ENCODE measurements at regions not wholly inside any gene's neighbourhood (a gene's known extent, or its start where the extent isn't known, plus 50 kb on each side); places are given as distances from the start of the nearest gene placed in this dataset.
A peak's percentile ranks its signal among the peaks of the same experiment; 100 is the strongest.
"Not testable (repeated sequence)": the region's sequence is repeated elsewhere in the genome, so short reads cannot be mapped to it uniquely, and the experiment has no call there.

DNA sequence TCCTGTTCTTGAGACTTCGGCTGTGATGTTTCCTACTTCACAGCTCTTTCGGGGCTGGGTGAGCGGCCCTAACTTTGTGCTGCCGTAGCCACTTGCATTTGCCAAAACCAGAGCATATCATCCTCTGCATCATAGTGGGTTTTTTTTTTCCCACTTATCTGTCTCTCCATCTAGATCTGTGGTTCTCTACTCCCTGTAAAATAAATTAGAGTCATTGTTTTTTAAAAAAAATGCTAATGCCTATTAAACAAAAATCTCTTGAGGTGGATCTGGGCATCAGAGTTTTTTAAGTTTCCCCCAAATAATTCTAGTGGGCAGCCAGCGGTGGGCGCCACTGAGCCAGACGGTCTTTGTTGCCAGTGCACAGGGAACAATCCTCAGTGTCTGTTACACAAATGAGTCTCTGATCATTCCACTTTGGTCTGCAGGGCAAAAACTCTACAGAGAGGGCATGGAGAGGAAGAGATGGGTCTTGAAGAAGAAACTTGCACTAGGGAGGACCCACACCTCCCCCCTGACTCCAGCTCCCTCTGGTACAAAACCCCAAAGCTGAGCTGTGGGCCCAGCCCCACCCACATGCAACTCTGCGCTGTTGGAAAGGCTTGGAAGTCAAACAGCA is 62.4 kb upstream of the BCL2L14 start:
- H3K27ac ChIP-seq, result peak overlapping the region in 8 of 11 experiments; percentile 73 to 97 (median 80); a peak in 13 of 22 replicates
- peak overlapping the region; percentile 80 to 95 (median 88) for H3K4me2 ChIP-seq
- peak overlapping the region in 3 of 11 experiments; percentile 3 to 81 (median 78); a peak in 4 of 22 replicates for H3K9ac ChIP-seq

DNA sequence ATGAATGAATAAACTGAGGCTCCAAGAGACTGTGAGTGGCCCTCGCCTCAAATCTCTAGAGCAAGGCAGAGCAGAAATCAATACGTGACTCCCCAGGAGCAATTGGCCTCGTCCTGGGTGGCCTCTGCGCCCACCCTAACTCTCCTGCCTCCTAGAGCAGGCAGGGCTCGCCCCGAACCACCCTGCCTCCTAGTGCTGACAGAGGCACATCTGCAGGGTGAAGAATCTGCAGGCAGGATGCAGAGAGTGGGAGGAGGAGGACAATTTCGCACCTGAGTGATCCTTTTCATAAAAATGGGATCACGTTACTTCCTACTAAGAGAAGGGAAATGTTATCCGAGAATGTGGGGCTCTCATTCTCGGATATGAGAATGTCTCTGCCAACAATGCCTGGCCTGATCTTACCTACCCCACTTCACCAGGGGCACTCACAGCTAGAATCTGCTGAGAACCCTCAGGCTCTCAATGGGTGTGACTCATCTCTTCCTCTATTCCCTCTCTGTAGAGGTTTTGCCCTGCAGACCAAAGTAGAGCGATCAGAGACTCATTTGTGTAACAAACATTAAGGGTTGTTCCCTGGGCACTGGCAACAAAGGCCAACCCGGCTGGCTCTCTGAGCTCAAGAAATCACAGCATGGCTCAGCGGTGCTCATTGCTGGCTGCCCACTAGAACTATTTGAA is 61.7 kb upstream of the BCL2L14 start:
- peaks cover 0 to 11% (median 0%) of the 10 kb centered on the region in 11 experiments; a peak in 2 of 22 replicates for H3K9me3 ChIP-seq (replicated peaks in 1 of 11)
- H3K27ac ChIP-seq, result peak overlapping the region in 10 of 11 experiments; percentile 67 to 97 (median 78); a peak in 19 of 22 replicates
- H3K4me1 ChIP-seq, result peaks cover 57 to 62% (median 59%) of the 10 kb centered on the region in 10 experiments
- no peaks in the 10 kb centered on the region for H4K20me1 ChIP-seq
- no peaks in the 10 kb centered on the region for H3K27me3 ChIP-seq
- H3K9ac ChIP-seq, result peak overlapping the region in 10 of 11 experiments; percentile 5 to 81 (median 68); a peak in 16 of 22 replicates
- H3K4me2 ChIP-seq, result peak overlapping the region; percentile 80 to 95 (median 88)
- H3K36me3 ChIP-seq, result no peaks in the 10 kb centered on the region
- no peak for TF ChIP-seq Cebpa-rat (IDR thresholded peaks at IDR 0.05)
- H3K4me3 ChIP-seq, result 0 out of 20 replicates have a peak overlapping the region, but pooled peaks of 1 of the 10 experiments have one; percentile 0

More for the DNA sequence above, 62.4 kb upstream of the BCL2L14 start:
- Histone ChIP-seq H4K20me1 (no peaks in the 10 kb centered on the region), H3K4me1 (peaks cover 57 to 62% (median 59%) of the 10 kb centered on the region in 10 experiments), H3K9me3 (replicated peaks in 1 of 11) (peaks cover 0 to 11% (median 0%) of the 10 kb centered on the region in 11 experiments; a peak in 2 of 22 replicates), H3K27me3 (no peaks in the 10 kb centered on the region), H3K4me3 (no peak overlapping the region), H3K36me3 (no peaks in the 10 kb centered on the region)
- no peak for TF ChIP-seq Cebpa-rat (IDR thresholded peaks at IDR 0.05)

DNA sequence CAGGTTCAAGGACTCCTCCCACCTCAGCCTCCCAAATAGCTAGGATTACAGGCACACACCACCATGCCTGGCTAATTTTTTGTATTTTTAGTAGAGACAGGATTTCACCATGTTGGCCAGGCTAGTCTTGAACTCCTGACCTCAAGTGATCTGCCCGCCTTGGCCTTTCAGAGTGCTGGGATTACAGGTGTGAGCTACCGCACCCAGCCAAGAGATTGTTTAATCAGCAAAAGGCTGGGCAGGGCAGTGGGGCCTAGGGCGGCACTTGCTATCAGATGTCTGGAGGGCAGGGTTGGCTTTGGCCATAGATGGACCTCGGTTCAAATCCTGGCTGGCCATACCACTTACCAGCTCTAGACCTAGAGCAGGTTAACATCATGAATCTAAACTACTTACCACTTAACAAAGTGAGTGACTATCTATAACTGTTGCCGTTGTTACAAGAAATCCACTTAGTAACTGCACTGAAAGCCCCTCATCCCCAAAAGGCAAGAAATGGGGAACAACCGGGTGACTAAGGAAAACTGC is 60.9 kb upstream of the BCL2L14 start:
- Histone ChIP-seq H3K27ac (peak overlapping the region; percentile 55 to 97 (median 78)), H3K4me2 (peak overlapping the region; percentile 80 to 95 (median 88)), H3K4me1 (peaks cover 58 to 63% (median 60%) of the 10 kb centered on the region in 10 experiments), H3K9me3 (replicated peaks in 1 of 11) (peaks cover 0 to 11% (median 0%) of the 10 kb centered on the region in 11 experiments; a peak in 2 of 22 replicates), H3K9ac (peak overlapping the region; percentile 34 to 81 (median 65); a peak in 21 of 22 replicates), H3K4me3 (peak overlapping the region in 4 of 10 experiments; percentile 0 to 49 (median 40); a peak in 3 of 20 replicates)
- H3K27me3 ChIP-seq, H3K36me3 ChIP-seq, H4K20me1 ChIP-seq: not testable (repeated sequence)

DNA sequence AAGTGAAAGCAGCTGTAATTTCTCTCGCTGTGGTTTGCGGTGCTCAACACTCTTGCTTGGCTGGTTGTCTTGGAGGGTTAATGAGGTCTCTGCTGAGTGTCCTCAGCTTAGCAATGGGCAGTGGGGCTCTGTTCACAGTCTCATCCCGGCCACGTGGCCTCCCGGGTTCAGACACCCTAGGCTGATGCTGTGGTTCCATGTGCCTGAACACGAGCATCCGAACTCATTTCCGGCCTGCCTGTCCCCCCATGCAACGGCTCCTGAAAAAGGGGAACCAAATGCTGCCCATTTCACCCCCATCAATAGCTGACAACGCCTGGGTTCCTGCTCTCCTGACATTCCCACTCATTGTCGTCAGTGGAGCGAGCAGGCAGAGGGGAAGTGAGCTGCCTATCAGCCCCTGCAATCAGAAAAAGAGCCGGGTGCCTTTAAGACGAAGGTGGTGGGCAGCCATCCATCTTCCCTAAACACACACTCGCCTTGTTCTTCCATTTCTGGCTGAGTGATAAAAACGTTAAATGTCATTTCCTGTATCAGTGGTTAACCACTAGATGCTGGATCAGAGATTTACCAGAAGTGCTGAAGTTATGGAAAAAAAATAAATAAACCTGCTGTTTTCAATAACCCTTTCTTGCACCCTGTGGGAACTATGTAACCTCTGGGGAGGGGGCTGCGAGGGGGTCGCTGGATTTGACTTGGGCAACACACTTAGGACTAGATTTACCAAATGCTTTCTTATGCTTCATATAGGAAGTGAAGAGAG is 60.3 kb upstream of the BCL2L14 start:
- Histone ChIP-seq H3K9me3 (replicated peaks in 1 of 11) (peaks cover 0 to 11% (median 0%) of the 10 kb centered on the region in 11 experiments; a peak in 2 of 22 replicates), H3K27me3 (no peaks in the 10 kb centered on the region), H3K9ac (peak overlapping the region; percentile 34 to 81 (median 65); a peak in 20 of 22 replicates), H3K4me2 (peak overlapping the region; percentile 80 to 95 (median 88)), H3K4me1 (peaks cover 62 to 69% (median 66%) of the 10 kb centered on the region in 10 experiments), H4K20me1 (no peaks in the 10 kb centered on the region), H3K27ac (peak overlapping the region; percentile 55 to 97 (median 78)), H3K4me3 (peak overlapping the region in 8 of 10 experiments; percentile 18 to 49 (median 40); a peak in 11 of 20 replicates), H3K36me3 (no peaks in the 10 kb centered on the region)
- TF ChIP-seq Cebpa-rat (IDR thresholded peaks at IDR 0.05), result peak in 1 of 11 experiments; percentile 11; a peak in 1 of 22 replicates

DNA sequence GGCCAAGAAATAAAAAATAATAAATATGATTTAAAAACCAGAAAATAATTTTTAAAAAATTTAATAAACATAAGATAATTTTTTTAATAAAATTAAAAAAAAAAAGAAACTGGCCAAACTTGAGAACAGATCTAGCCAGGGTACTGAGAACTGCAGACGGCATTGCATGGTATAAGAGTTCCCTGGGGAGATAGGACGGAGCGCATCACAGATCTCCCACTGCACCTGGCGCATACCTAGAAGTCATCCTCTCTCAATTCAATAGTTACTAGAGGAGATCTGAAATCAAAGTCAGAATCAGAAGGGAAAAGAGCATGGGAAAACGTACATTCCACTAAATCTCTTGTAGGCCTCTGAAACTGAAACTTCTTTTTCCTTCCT is 58.9 kb upstream of the BCL2L14 start:
- Histone ChIP-seq H3K4me2 (peak overlapping the region; percentile 80 to 95 (median 88)), H3K27me3 (no peaks in the 10 kb centered on the region), H3K4me1 (peaks cover 74 to 81% (median 78%) of the 10 kb centered on the region in 10 experiments), H3K27ac (peak overlapping the region in 6 of 11 experiments; percentile 77 to 97 (median 80); a peak in 8 of 22 replicates), H3K9me3 (replicated peaks in 1 of 11) (0 out of 22 replicates have a peak, but pooled peaks cover 0 to 3% (median 0%) of the 10 kb centered on the region in 11 experiments), H3K36me3 (no peaks in the 10 kb centered on the region), H3K9ac (peak overlapping the region in 2 of 11 experiments; percentile 29 to 78; a peak in 3 of 22 replicates), H3K4me3 (0 out of 20 replicates have a peak overlapping the region, but pooled peaks of 1 of the 10 experiments have one; percentile 21), H4K20me1 (no peaks in the 10 kb centered on the region)
- TF ChIP-seq Cebpa-rat (IDR thresholded peaks at IDR 0.05), result no peak

DNA sequence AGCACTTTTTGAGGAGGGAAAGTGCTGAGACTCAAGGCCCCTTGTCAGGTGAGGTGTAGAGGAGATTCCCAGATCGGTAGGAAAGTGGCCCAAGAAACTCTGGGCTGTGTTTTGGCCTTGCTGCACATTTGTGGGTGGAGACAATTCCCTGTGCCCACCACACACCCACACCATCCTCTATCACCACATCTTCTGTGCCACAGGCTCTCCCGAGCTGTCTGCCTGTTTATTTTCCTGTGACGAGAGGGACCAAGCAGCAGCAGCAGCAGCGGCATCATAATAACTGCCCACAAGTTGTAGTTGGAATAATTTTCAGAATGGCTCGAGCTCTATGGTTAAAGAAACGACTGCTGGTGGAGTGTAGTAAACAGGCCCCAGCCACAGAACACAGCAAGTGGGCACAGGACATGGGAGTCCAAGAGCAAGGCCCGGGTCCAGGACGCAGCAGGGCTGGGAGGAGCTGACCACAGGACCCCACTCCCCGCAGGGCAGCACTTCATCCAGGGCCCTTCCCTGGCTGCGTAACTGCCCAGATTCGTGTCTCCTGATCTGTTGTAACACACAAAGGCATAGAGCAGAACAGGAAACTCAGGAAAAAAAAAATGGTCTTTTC is 55.6 kb upstream of the BCL2L14 start:
- Histone ChIP-seq H3K36me3 (no peaks in the 10 kb centered on the region), H3K9ac (no peak overlapping the region), H3K27me3 (no peaks in the 10 kb centered on the region), H3K4me1 (peaks cover 48 to 59% (median 54%) of the 10 kb centered on the region in 10 experiments), H3K4me3 (no peak overlapping the region), H3K27ac (no peak overlapping the region), H4K20me1 (no peaks in the 10 kb centered on the region), H3K9me3 (replicated peaks in 1 of 11) (no peaks in the 10 kb centered on the region), H3K4me2 (peak overlapping the region in 10 of 11 experiments; percentile 5 to 86 (median 61); a peak in 15 of 22 replicates)
- TF ChIP-seq Cebpa-rat (IDR thresholded peaks at IDR 0.05), result no peak

DNA sequence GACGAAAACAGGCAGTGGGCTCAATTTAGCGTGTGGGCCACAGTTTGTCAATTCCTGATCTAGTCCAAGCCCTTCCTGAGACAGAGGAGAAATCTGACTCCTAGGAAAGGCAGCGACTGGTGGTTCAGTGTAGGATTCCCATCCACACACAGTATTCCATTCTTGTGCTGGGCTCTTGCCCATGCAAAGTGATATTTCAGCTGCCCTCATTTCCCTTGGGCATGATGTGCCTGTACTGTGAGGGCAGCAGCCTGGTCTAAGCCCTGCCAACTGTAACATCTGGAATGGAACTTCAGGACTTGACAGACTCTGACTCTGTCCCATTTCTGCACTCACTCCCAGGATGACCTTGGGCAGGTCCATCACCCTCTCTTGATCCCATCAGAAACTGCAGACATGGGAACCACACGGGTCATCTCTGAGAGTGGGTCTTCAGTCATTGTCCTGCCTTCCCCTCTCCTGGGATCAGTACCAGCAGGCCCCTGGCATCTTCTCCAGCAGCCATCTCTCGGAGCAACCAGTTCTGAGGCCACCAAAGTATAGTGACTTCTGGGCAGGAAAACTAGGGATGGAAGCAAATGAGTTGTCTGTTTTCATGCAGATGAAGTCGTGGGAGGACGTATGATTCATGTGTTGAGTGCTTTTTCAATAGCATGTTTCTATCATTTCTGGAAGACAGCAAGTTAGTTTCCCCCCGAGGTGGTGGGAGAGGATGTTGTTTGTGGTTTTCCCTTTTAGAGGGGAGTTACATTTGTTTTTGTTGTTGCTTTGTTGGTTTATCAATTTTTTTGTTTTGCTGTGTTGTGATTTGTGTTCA is 54.2 kb upstream of the BCL2L14 start:
- no peaks in the 10 kb centered on the region for H3K27me3 ChIP-seq
- no peaks in the 10 kb centered on the region for H3K36me3 ChIP-seq
- H3K9me3 ChIP-seq (replicated peaks in 1 of 11), result no peaks in the 10 kb centered on the region
- H3K27ac ChIP-seq, result peak overlapping the region in 3 of 11 experiments; percentile 1 to 18 (median 5); a peak in 3 of 22 replicates
- H3K4me2 ChIP-seq, result peak overlapping the region; percentile 49 to 86 (median 73)
- H4K20me1 ChIP-seq, result no peaks in the 10 kb centered on the region
- TF ChIP-seq Cebpa-rat (IDR thresholded peaks at IDR 0.05), result no peak
- H3K9ac ChIP-seq, result no peak overlapping the region
- H3K4me1 ChIP-seq, result peaks cover 35 to 49% (median 41%) of the 10 kb centered on the region in 10 experiments
- H3K4me3 ChIP-seq, result no peak overlapping the region

Data from BLaER1 treated with 17β-estradiol and CSF1 and Interleukin-3, amounts not matched to agents 10 nM and 100 nM (cell line).